Liver (tissue), 8 donors: ENCODE measurements at regions not wholly inside any gene's neighbourhood (a gene's known extent, or its start where the extent isn't known, plus 50 kb on each side); places are given as distances from the start of the nearest gene placed in this dataset.

Experiments
- DNase-seq: peaks from one replicate; pipeline ENCODE4 v3.0.0-alpha.2; 2017; ENCODE audit warnings: low spot score
- H3K27ac ChIP-seq, 2 donors: one replicate each; pipeline ENCODE4 v1.7.0; 2013; ENCODE audit warnings: inconsistent platforms in 2 of 2, low read length in 2 of 2, control low read depth in 1 of 2, low read depth in 1 of 2, mild to moderate bottlenecking in 1 of 2
- H3K27me3 ChIP-seq, 4 donors: one replicate each; pipeline versions ENCODE4 v1.6.1 to v1.7.0; 2013; ENCODE audit warnings: low read length in 3 of 4, inconsistent platforms in 1 of 4, mild to moderate bottlenecking in 1 of 4, moderate library complexity in 1 of 4; ENCODE audit not compliant: control insufficient read depth in 4 of 4, insufficient read depth in 4 of 4
- H3K36me3 ChIP-seq, 4 donors: one replicate each; pipeline versions ENCODE4 v1.6.1 to v1.7.0; 2013; ENCODE audit warnings: low read length in 3 of 4, mild to moderate bottlenecking in 3 of 4, low read depth in 1 of 4, moderate library complexity in 1 of 4; ENCODE audit not compliant: control insufficient read depth in 4 of 4, insufficient read depth in 3 of 4
- H3K4me1 ChIP-seq, 4 donors: one replicate each; pipeline versions ENCODE4 v1.6.1 to v1.7.0; 2013; ENCODE audit warnings: low read length in 3 of 4, mild to moderate bottlenecking in 3 of 4, moderate library complexity in 1 of 4; ENCODE audit not compliant: control insufficient read depth in 4 of 4, insufficient read depth in 4 of 4
- H3K4me3 ChIP-seq, 3 donors: one replicate each; pipeline versions ENCODE4 v1.6.1 to v1.7.0; 2013; ENCODE audit warnings: low read length in 3 of 3, control low read depth in 1 of 3, low read depth in 1 of 3, mild to moderate bottlenecking in 1 of 3
- H3K9ac ChIP-seq, 2 donors: one replicate each; pipeline ENCODE4 v1.7.0; 2013; ENCODE audit warnings: low read length in 2 of 2, mild to moderate bottlenecking in 2 of 2, moderate library complexity in 2 of 2, control low read depth in 1 of 2, low read depth in 1 of 2
- H3K9me3 ChIP-seq, 4 donors: one replicate each; pipeline versions ENCODE4 v1.6.1 to v1.7.0; 2013; ENCODE audit warnings: low read length in 3 of 4; ENCODE audit not compliant: control insufficient read depth in 4 of 4
- EGR1 ChIP-seq, 2 donors: IDR thresholded peaks; 2 replicates each; pipeline ENCODE4 v1.6.1; 2016 to 2018; ENCODE audit warnings: antibody characterized with exemption in 2 of 2, low read depth in 2 of 2
- FOXA1 ChIP-seq: IDR thresholded peaks from 2 replicates; pipeline ENCODE4 v1.6.1; 2016; ENCODE audit warnings: antibody characterized with exemption
- FOXA2 ChIP-seq: IDR thresholded peaks from 2 replicates; pipeline ENCODE4 v1.6.1; 2016; ENCODE audit warnings: antibody characterized with exemption
- GABPA ChIP-seq, 2 donors: IDR thresholded peaks in 1 of 2; conservative IDR thresholded peaks in 1 of 2; 2 replicates each; pipeline ENCODE4 v1.6.1; 2016; ENCODE audit warnings: antibody characterized with exemption in 2 of 2, mild to moderate bottlenecking in 1 of 2, moderate library complexity in 1 of 2
- HNF4A ChIP-seq, 2 donors: conservative IDR thresholded peaks; 2 replicates each; pipeline ENCODE4 v1.6.1; 2016; ENCODE audit warnings: antibody characterized with exemption in 2 of 2, mild to moderate bottlenecking in 2 of 2
- HNF4G ChIP-seq: IDR thresholded peaks from 2 replicates; pipeline ENCODE4 v1.6.1; 2016; ENCODE audit warnings: antibody characterized with exemption
- JUND ChIP-seq, 2 donors: IDR thresholded peaks; 2 replicates each; pipeline ENCODE4 v1.6.1; 2016; ENCODE audit warnings: antibody characterized with exemption in 2 of 2
- NR2F2 ChIP-seq: IDR thresholded peaks from 2 replicates; pipeline ENCODE4 v1.6.1; 2016; ENCODE audit warnings: antibody characterized with exemption
- RAD21 ChIP-seq, 2 donors: IDR thresholded peaks; 2 replicates each; pipeline ENCODE4 v1.6.1; 2016; ENCODE audit warnings: antibody characterized with exemption in 2 of 2, mild to moderate bottlenecking in 2 of 2
- REST ChIP-seq: IDR thresholded peaks from 2 replicates; pipeline ENCODE4 v1.6.1; 2016; ENCODE audit warnings: antibody characterized with exemption, mild to moderate bottlenecking
- RXRA ChIP-seq, 2 donors: IDR thresholded peaks; 2 replicates each; pipeline ENCODE4 v1.6.1; 2017 to 2018; ENCODE audit warnings: antibody characterized with exemption in 2 of 2, mild to moderate bottlenecking in 1 of 2
- SP1 ChIP-seq: IDR thresholded peaks from 2 replicates; pipeline ENCODE4 v1.6.1; 2018; ENCODE audit warnings: antibody characterized with exemption, mild to moderate bottlenecking
- TAF1 ChIP-seq: conservative IDR thresholded peaks from 2 replicates; pipeline ENCODE4 v1.6.1; 2016; ENCODE audit warnings: antibody characterized with exemption, mild to moderate bottlenecking
- YY1 ChIP-seq: IDR thresholded peaks from 2 replicates; pipeline ENCODE4 v1.6.1; 2016; ENCODE audit warnings: antibody characterized with exemption, mild to moderate bottlenecking
- WGBS: extraction: QIAGEN DNeasy Blood & Tissue Kit; methylation state at CpG from one replicate; pipeline ENCODE4 v1.1.7; 2013; 5-methylcytosine and 5-hydroxymethylcytosine counted together
- TF ChIP-seq, protein P1 (sequence below): fragments of 150-350 bp; IDR thresholded peaks from 2 replicates; pipeline ENCODE4 v1.5.1; 2017; ENCODE audit warnings: improper control_type of control experiment, low read depth, low read length; ENCODE audit not compliant: missing input control
- TF ChIP-seq, protein P2 (sequence below): IDR thresholded peaks from 2 replicates; pipeline ENCODE4 v1.6.1; 2016; ENCODE audit warnings: antibody characterized with exemption
- TF ChIP-seq, protein P3 (sequence below): IDR thresholded peaks from 2 replicates; pipeline ENCODE4 v1.6.1; 2016; ENCODE audit warnings: antibody characterized with exemption
- TF ChIP-seq, protein P4 (sequence below): IDR thresholded peaks from 2 replicates; pipeline ENCODE4 v1.6.1; 2016; ENCODE audit warnings: antibody characterized with exemption
- donor health status: healthy.
- donor health status: healthy.
- donor health status: healthy.
- donor health status: healthy.
- donor health status: healthy.

DNA sequence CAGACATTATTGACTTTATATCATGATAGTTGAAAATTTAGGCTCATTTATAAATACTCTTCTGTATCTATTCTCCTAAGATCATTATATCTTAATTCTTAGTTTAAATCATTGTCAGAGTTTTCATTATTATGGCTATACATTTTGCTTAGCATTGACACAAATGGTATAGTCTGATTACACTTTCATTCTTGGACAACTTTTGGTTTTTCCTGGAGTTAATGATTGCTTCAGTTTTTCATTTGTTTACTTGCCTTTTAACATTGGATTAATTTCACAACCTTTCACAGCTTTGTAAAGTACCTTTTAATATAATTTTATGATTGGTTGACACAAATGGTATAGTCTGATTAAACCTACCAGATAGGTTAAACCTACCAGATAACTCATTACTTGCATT lies 298.2 kb downstream of the DYSF start (continued):
- TF ChIP-seq, protein P1, sequence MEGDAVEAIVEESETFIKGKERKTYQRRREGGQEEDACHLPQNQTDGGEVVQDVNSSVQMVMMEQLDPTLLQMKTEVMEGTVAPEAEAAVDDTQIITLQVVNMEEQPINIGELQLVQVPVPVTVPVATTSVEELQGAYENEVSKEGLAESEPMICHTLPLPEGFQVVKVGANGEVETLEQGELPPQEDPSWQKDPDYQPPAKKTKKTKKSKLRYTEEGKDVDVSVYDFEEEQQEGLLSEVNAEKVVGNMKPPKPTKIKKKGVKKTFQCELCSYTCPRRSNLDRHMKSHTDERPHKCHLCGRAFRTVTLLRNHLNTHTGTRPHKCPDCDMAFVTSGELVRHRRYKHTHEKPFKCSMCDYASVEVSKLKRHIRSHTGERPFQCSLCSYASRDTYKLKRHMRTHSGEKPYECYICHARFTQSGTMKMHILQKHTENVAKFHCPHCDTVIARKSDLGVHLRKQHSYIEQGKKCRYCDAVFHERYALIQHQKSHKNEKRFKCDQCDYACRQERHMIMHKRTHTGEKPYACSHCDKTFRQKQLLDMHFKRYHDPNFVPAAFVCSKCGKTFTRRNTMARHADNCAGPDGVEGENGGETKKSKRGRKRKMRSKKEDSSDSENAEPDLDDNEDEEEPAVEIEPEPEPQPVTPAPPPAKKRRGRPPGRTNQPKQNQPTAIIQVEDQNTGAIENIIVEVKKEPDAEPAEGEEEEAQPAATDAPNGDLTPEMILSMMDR: no peak
- TF ChIP-seq, protein P2, sequence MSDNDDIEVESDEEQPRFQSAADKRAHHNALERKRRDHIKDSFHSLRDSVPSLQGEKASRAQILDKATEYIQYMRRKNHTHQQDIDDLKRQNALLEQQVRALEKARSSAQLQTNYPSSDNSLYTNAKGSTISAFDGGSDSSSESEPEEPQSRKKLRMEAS: no peak
- TF ChIP-seq SP1: no peak

- Histone ChIP-seq H3K27ac (no peak overlapping the region), H3K4me3 (no peak overlapping the region), H3K27me3 (no peaks in the 10 kb centered on the region), H3K4me1 (no peaks in the 10 kb centered on the region), H3K9me3 (peaks cover 0 to 2% (median 1%) of the 10 kb centered on the region in 4 donors), H3K9ac (no peak overlapping the region), H3K36me3 (no peaks in the 10 kb centered on the region)
- WGBS: 80% methylated on average over 3 of the region's 3 CpGs
- TF ChIP-seq FOXA1: no peak
- no peak for TF ChIP-seq JUND (IDR thresholded peaks at IDR 0.05)
- TF ChIP-seq HNF4A (conservative IDR thresholded peaks at IDR 0.05): no peak
- TF ChIP-seq EGR1 (IDR thresholded peaks at IDR 0.05; ENCODE audit: low read depth in 2 of 2): no peak
- TF ChIP-seq, protein P2: no peak
- TF ChIP-seq HNF4G: no peak
- TF ChIP-seq SP1: no peak
- TF ChIP-seq, protein P1: no peak
- no peak for TF ChIP-seq RAD21 (IDR thresholded peaks at IDR 0.05)
- no peak for TF ChIP-seq GABPA (IDR thresholded peaks at IDR 0.05 in 1 of 2, conservative IDR thresholded peaks at IDR 0.05 in 1 of 2)
- TF ChIP-seq RXRA (IDR thresholded peaks at IDR 0.05): no peak
- TF ChIP-seq, protein P3, sequence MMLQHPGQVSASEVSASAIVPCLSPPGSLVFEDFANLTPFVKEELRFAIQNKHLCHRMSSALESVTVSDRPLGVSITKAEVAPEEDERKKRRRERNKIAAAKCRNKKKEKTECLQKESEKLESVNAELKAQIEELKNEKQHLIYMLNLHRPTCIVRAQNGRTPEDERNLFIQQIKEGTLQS: no peak
- no peak for TF ChIP-seq REST
- TF ChIP-seq, protein P4, sequence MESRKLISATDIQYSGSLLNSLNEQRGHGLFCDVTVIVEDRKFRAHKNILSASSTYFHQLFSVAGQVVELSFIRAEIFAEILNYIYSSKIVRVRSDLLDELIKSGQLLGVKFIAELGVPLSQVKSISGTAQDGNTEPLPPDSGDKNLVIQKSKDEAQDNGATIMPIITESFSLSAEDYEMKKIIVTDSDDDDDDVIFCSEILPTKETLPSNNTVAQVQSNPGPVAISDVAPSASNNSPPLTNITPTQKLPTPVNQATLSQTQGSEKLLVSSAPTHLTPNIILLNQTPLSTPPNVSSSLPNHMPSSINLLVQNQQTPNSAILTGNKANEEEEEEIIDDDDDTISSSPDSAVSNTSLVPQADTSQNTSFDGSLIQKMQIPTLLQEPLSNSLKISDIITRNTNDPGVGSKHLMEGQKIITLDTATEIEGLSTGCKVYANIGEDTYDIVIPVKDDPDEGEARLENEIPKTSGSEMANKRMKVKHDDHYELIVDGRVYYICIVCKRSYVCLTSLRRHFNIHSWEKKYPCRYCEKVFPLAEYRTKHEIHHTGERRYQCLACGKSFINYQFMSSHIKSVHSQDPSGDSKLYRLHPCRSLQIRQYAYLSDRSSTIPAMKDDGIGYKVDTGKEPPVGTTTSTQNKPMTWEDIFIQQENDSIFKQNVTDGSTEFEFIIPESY: no peak
- TF ChIP-seq NR2F2: no peak
- TF ChIP-seq FOXA2: no peak
- no peak for TF ChIP-seq TAF1
- no peak for TF ChIP-seq YY1
- DNase-seq: no peak
Measured at GRCh38 chr2:71749671-71750101, 296.3 kb downstream of the DYSF start.
